ENCODE measurements at regions not wholly inside any gene's neighbourhood (a gene's known extent, or its start where the extent isn't known, plus 50 kb on each side); places are given as distances from the start of the nearest gene placed in this dataset.

DNA sequence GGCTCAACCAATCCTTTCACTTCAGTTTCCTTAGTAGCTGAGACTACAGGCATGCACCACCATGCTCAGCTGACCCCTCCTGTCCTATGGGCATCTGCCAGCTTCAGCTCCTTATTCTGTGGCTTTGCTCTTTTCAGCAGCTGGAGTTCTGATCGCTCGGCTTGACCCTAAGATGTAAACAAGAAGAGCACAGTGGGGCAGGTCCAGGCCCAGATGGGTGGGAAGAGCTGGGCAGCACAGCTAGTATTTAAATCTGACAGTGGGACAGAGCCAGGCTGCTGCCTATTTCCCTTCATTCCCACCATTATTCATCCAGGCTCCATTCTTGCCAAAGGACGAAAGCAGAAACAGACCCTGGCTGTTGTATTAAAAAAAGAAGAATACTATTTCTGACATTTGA lies 494.9 kb upstream of the PODXL start:
- TF ChIP-seq NFE2L2 (conservative IDR thresholded peaks at IDR 0.05; ENCODE audit: low read length) (no peak), MAX (IDR thresholded peaks at IDR 0.05) (no peak), SMC3 (IDR thresholded peaks at IDR 0.05) (no peak), TFCP2L1 (CRISPR knock-in tag; IDR thresholded peaks at IDR 0.05) (no peak)
- TF ChIP-seq, protein P1, sequence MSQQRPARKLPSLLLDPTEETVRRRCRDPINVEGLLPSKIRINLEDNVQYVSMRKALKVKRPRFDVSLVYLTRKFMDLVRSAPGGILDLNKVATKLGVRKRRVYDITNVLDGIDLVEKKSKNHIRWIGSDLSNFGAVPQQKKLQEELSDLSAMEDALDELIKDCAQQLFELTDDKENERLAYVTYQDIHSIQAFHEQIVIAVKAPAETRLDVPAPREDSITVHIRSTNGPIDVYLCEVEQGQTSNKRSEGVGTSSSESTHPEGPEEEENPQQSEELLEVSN (IDR thresholded peaks at IDR 0.05; ENCODE audit: borderline replicate concordance, low read depth): no peak
- H3K4me3 ChIP-seq: no peak overlapping the region
- H3K4me1 ChIP-seq: no peaks in the 10 kb centered on the region
- H3K9me3 ChIP-seq: no peaks in the 10 kb centered on the region
- no peak overlapping the region for H3K4me2 ChIP-seq
- DNase-seq (ENCODE audit: low read depth in 1 of 2, low spot score in 1 of 2) (no peak), FAIRE-seq (no peak), ATAC-seq (no peak)
- WGBS (ENCODE audit: missing lambda C conversion rate): 91% methylated on average over 3 of the region's 3 CpGs
- POLR2A ChIA-PET: no interaction called here
- no peak overlapping the region for H3K27ac ChIP-seq
- CTCF ChIA-PET: interaction anchor here (0.6 kb wide), 1 partner anchor 105 kb away, joined by 4 read pairs; no protein-coding TSS in a partner anchor

DNA sequence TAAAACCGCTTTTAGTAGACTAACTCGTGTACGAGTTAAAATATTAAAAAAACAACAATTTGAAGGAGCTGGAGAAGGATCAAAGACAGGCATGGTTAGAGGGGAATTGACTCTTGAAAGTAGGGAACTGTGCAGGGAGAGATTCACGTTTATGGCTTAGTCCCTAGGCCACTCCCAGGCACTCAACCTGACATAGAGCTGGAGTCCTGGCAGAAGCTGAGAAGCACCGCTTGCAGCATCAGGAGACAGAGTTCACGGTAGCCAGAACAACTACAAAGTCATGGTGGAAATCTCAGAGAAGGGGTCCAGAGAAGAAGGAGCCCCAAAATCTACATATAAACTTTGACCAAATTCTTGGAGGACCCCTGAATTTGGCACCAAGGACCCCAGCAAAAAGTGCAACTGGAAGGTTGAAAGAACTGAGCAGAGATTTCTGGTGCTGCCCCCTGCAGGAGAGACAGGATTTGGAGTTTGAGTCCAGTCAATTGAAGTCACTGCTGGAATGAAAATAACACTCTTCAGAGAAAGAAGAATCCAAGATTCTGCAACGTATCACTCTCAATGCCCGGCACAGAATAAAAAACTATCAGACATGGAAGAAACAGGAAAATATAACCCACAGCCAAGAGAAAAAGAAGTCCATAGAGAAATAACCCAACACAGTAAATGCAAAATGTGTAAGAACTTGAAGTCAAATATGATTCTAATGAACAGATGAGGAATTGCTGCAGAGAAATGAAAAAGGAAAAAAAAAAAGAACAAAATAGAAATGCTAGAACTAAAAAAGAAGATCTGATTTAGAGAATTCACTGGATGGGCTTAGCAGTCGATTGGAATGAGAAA lies 493.3 kb upstream of the PODXL start:
- WGBS (ENCODE audit: missing lambda C conversion rate): 51% methylated on average over 9 of the region's 9 CpGs
- peak in 1 of 2 experiments; percentile 69; a peak in 2 of 6 replicates for ATAC-seq

More for the DNA sequence above, 493.3 kb upstream of the PODXL start:
- ChIA-PET CTCF (interaction anchor here (0.7 to 1.1 kb wide), 5 partner anchors 9 to 190 kb away, joined by 3 to 6 read pairs (median 4); no protein-coding TSS in a partner anchor), POLR2A (no interaction called here)
- TF ChIP-seq RARB (CRISPR knock-in tag; IDR thresholded peaks at IDR 0.05) (no peak), MAFK (IDR thresholded peaks at IDR 0.05; ENCODE audit: partially characterized antibody) (no peak), BHLHE40 (IDR thresholded peaks at IDR 0.05; ENCODE audit: low read depth, low read length) (no peak), GATA3 (IDR thresholded peaks at IDR 0.05; ENCODE audit: borderline replicate concordance) (no peak), EHF (CRISPR knock-in tag; IDR thresholded peaks at IDR 0.05) (no peak), ZSCAN20 (CRISPR knock-in tag; IDR thresholded peaks at IDR 0.05) (no peak), CHD2 (IDR thresholded peaks at IDR 0.05; ENCODE audit: low read length, partially characterized antibody) (no peak), POLR2AphosphoS2 (conservative IDR thresholded peaks at IDR 0.05; ENCODE audit: low read length) (no peak), TP53 (CRISPR knock-in tag; IDR thresholded peaks at IDR 0.05) (no peak), CBX8 (IDR thresholded peaks at IDR 0.05) (no peak), POLR2A (IDR thresholded peaks at IDR 0.05; ENCODE audit: low read length) (no peak), HDAC2 (IDR thresholded peaks at IDR 0.05) (no peak), FOSL2 (IDR thresholded peaks at IDR 0.05) (no peak), FOSL2 (CRISPR knock-in tag; IDR thresholded peaks at IDR 0.05) (no peak), CHD4 (IDR thresholded peaks at IDR 0.05; ENCODE audit: borderline replicate concordance) (no peak), SREBF2 (IDR thresholded peaks at IDR 0.05) (no peak), HMGXB4 (CRISPR knock-in tag; IDR thresholded peaks at IDR 0.05; ENCODE audit: borderline replicate concordance) (no peak), BCL3 (IDR thresholded peaks at IDR 0.05) (no peak), ZC3H11A (IDR thresholded peaks at IDR 0.05) (no peak), MYC (IDR thresholded peaks at IDR 0.05; ENCODE audit: borderline replicate concordance, low read length) (no peak), RAD21 (conservative IDR thresholded peaks at IDR 0.05 in 1 of 2, IDR thresholded peaks at IDR 0.05 in 1 of 2) (peak; percentile 44 to 51), ZNF302 (CRISPR knock-in tag; IDR thresholded peaks at IDR 0.05) (no peak), SMC3 (IDR thresholded peaks at IDR 0.05) (peak; percentile 55)
- TF ChIP-seq, protein P2, sequence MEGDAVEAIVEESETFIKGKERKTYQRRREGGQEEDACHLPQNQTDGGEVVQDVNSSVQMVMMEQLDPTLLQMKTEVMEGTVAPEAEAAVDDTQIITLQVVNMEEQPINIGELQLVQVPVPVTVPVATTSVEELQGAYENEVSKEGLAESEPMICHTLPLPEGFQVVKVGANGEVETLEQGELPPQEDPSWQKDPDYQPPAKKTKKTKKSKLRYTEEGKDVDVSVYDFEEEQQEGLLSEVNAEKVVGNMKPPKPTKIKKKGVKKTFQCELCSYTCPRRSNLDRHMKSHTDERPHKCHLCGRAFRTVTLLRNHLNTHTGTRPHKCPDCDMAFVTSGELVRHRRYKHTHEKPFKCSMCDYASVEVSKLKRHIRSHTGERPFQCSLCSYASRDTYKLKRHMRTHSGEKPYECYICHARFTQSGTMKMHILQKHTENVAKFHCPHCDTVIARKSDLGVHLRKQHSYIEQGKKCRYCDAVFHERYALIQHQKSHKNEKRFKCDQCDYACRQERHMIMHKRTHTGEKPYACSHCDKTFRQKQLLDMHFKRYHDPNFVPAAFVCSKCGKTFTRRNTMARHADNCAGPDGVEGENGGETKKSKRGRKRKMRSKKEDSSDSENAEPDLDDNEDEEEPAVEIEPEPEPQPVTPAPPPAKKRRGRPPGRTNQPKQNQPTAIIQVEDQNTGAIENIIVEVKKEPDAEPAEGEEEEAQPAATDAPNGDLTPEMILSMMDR (IDR thresholded peaks at IDR 0.05): peak; percentile 63
- TF ChIP-seq, protein P3, sequence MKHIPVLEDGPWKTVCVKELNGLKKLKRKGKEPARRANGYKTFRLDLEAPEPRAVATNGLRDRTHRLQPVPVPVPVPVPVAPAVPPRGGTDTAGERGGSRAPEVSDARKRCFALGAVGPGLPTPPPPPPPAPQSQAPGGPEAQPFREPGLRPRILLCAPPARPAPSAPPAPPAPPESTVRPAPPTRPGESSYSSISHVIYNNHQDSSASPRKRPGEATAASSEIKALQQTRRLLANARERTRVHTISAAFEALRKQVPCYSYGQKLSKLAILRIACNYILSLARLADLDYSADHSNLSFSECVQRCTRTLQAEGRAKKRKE (CRISPR knock-in tag; IDR thresholded peaks at IDR 0.05; ENCODE audit: low read depth): no peak
- H3K4me2 ChIP-seq: no peak overlapping the region
- DNase-seq (ENCODE audit: low read depth in 1 of 2, low spot score in 1 of 2): peak; percentile 26 to 37
- H3K27ac ChIP-seq: no peak overlapping the region
- H3K9me3 ChIP-seq: no peaks in the 10 kb centered on the region
- FAIRE-seq: peak; percentile 76
- H3K4me1 ChIP-seq: no peaks in the 10 kb centered on the region
- no peak overlapping the region for H3K4me3 ChIP-seq

Measured in A549 (cell line).